C4-2B (cell line): ENCODE measurements at regions not wholly inside any gene's neighbourhood (a gene's known extent, or its start where the extent isn't known, plus 50 kb on each side); places are given as distances from the start of the nearest gene placed in this dataset.
"Not testable (repeated sequence)": the region's sequence is repeated elsewhere in the genome, so short reads cannot be mapped to it uniquely, and the experiment has no call there.

Experiments used
- H3K27ac ChIP-seq: fragments of 450-650 bp; 2 replicates; pipeline ENCODE4 v1.5.1; 2017
- CTCF ChIP-seq: fragments of 450-650 bp; conservative IDR thresholded peaks from 2 replicates; pipeline ENCODE4 v1.5.1; 2017; ENCODE audit warnings: mild to moderate bottlenecking
- ZFX ChIP-seq: fragments of 450-650 bp; IDR thresholded peaks from 2 replicates; pipeline ENCODE4 v1.6.1; 2017

GRCh38 chr11:87501388-87501787 is 463.7 kb downstream of the TMEM135 start:
- no peak overlapping the region for H3K27ac ChIP-seq
- TF ChIP-seq CTCF: no peak
- TF ChIP-seq ZFX: no peak

- not testable (repeated sequence) for H3K27ac ChIP-seq
Observed at GRCh38 chr11:87494936-87495335, 457.2 kb downstream of the TMEM135 start.

- H3K27ac ChIP-seq: not testable (repeated sequence)
Observed at GRCh38 chr11:87494026-87494425, 456.3 kb downstream of the TMEM135 start.

- no peak overlapping the region for H3K27ac ChIP-seq
- no peak for TF ChIP-seq ZFX
- TF ChIP-seq CTCF: no peak
Observed at GRCh38 chr11:87493516-87493915, 455.8 kb downstream of the TMEM135 start.

DNA sequence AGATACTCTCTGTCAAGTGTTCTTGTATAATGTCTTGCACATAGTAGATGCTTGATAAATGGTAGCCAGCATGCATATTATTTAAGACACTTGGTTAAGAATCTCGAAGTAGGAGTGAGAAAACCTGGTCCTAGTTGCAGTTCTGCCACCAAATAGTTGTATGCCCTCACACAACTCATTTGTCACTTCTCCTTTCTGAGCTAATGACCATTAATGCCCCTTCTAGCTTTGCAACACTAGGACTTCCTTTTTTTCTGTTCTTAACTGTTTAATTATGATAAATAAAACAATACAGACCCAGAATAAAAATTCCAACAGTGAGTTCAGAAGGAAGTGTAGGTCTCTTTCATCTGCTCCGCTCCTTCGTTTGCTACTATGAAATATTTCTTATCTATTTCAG is 453.6 kb downstream of the TMEM135 start:
- TF ChIP-seq ZFX (no peak), CTCF (no peak)
- H3K27ac ChIP-seq: no peak overlapping the region

DNA sequence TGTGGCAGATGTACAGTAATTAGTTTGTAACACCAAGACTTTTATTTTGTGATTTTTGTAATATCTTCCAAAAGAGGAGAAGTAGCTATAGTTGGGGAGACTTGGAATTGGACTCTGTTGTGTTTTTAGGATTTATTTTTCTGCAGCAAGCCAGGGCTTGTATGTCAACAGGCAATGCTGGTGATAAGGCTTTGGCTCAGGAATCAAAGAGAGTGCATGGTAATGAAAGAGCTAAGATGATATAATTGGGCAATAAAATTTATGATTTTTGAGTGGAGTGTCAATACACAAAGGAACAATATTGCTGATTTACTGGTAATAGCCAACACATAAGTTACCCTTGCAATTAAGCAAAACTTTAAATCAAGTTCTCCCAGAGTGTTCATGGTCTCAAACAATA is 452.9 kb downstream of the TMEM135 start:
- TF ChIP-seq CTCF: no peak
- TF ChIP-seq ZFX: no peak
- H3K27ac ChIP-seq: no peak overlapping the region

DNA sequence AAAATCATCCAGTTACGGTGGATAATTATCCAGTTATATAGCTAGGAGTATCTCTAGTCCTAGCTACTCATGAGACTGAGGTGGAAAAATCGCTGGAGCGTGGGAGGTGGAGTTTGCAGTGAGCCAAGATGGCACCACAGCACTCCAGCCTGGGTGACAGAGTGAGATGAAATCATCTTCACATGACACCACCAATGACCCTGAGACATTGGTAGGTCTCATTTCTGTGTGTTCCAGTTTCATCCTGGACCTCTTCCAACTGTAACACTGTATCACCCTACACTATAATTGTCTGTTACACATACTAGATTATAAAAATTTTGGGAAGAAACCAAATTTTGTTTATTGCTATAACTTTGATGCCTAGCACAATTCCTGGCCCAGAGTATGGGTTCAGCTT is 446.8 kb downstream of the TMEM135 start:
- no peak for TF ChIP-seq ZFX
- no peak for TF ChIP-seq CTCF
- no peak overlapping the region for H3K27ac ChIP-seq

- no peak overlapping the region for H3K27ac ChIP-seq
- TF ChIP-seq ZFX: no peak
- TF ChIP-seq CTCF: no peak
Observed at GRCh38 chr11:87477321-87477720, 439.6 kb downstream of the TMEM135 start.

- TF ChIP-seq ZFX: no peak
- no peak for TF ChIP-seq CTCF
- no peak overlapping the region for H3K27ac ChIP-seq
Observed at GRCh38 chr11:87473174-87473573, 435.4 kb downstream of the TMEM135 start.
